GM21723 (cell line): ENCODE measurements at regions not wholly inside any gene's neighbourhood (a gene's known extent, or its start where the extent isn't known, plus 50 kb on each side); places are given as distances from the start of the nearest gene placed in this dataset.
A peak's percentile ranks its signal among the peaks of the same experiment; 100 is the strongest.

ENCODE experiments used
- ATAC-seq: cut with Tn5 transposase; IDR thresholded peaks from one replicate; pipeline ENCODE4 v1.9.1; 2021; ENCODE audit warnings: mild to moderate bottlenecking, moderate library complexity; ENCODE audit not compliant: unreplicated experiment

DNA sequence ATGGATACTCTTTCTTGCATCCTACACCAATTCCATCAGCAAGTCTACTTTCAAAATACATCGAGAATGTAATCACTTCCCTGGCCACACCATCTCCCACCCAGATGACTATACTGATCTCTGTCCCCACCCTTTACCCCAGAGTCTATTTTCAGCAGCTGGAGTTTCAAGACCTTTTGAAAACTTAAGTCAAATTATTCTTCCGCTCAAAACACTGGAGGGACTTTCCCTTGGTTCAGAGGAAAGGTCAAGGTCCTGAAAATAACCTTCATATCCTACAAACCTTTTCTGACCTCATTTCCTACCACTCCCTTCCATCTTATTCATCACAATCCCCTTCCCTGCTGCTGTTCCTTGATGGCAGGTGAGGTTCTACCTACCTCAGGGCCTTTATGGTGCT lies 58.8 kb upstream of the LYPD6 start:
- peak; percentile 99 for ATAC-seq

GRCh38 chr2:149278161-149278871 lies 52.1 kb upstream of the LYPD6 start:
- ATAC-seq: no peak

GRCh38 chr2:149278872-149279264 lies 51.5 kb upstream of the LYPD6 start:
- no peak for ATAC-seq
